Thyroid gland (tissue), 4 donors: ENCODE measurements at regions not wholly inside any gene's neighbourhood (a gene's known extent, or its start where the extent isn't known, plus 50 kb on each side); places are given as distances from the start of the nearest gene placed in this dataset.

Experiments used
- CTCF ChIP-seq, 6 experiments: fragments of 200-600 bp in 3 of 6; fragments of 450-650 bp in 3 of 6; sonication (generic) in 3 of 6; IDR thresholded peaks; one replicate each; pipeline ENCODE4 v1.5.1; 2016 to 2019; ENCODE audit warnings: antibody characterized with exemption in 6 of 6, mild to moderate bottlenecking in 2 of 6, inconsistent platforms in 1 of 6, moderate library complexity in 1 of 6
- POLR2A ChIP-seq, 2 donors: fragments of 450-650 bp; IDR thresholded peaks; one replicate each; pipeline ENCODE4 v1.6.1; 2017; ENCODE audit warnings: antibody characterized with exemption in 2 of 2, mild to moderate bottlenecking in 2 of 2, moderate library complexity in 1 of 2

DNA sequence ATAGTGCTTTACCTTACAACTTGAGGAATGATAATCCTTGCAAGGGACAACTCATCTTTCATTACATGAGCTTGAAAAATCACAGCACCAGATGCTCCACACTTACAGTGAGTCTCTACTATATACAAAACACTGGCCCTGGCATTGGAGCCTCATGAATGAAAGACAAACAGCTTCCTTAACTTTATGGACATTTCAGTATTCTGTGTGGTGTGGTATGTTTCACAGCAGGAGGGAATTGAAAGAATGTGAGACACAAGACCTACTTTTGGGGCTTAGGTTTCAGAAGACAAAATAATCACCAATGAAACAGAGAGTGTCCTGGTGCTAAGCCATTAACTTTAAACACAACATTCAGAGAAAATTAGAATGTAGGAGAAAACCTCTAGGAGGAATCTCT is 1249.6 kb downstream of the XPNPEP1 start:
- TF ChIP-seq CTCF (IDR thresholded peaks at IDR 0.05): no peak
- no peak for TF ChIP-seq POLR2A (IDR thresholded peaks at IDR 0.05)
